Ovary (tissue), 7 donors: ENCODE measurements at regions not wholly inside any gene's neighbourhood (a gene's known extent, or its start where the extent isn't known, plus 50 kb on each side); places are given as distances from the start of the nearest gene placed in this dataset.

Experiments used
- DNase-seq, 5 donors: peaks; one replicate each; pipeline ENCODE4 v3.0.0-alpha.2; 2019 to 2020
- H3K27ac ChIP-seq, 2 donors: fragments of 200-600 bp; one replicate each; pipeline versions ENCODE4 v1.5.1 to v1.8.0; 2019 to 2022
- H3K27me3 ChIP-seq: fragments of 200-600 bp; one replicate; pipeline ENCODE4 v1.8.0; 2022
- H3K36me3 ChIP-seq: fragments of 200-600 bp; sonication (generic); one replicate; pipeline ENCODE4 v1.5.1; 2019
- H3K4me1 ChIP-seq: one replicate; pipeline ENCODE4 v1.8.1; 2013; ENCODE audit warnings: mild to moderate bottlenecking, moderate library complexity; ENCODE audit not compliant: insufficient read depth
- H3K4me3 ChIP-seq: fragments of 200-600 bp; sonication (generic); one replicate; pipeline ENCODE4 v1.5.1; 2017
- H3K9me3 ChIP-seq, 2 donors: fragments of 200-600 bp in 1 of 2; sonication (generic) in 1 of 2; one replicate each; pipeline versions ENCODE4 v1.5.1 to v1.8.1; 2013 to 2019; ENCODE audit warnings: mild to moderate bottlenecking in 1 of 2, moderate library complexity in 1 of 2
- CTCF ChIP-seq, 3 donors: fragments of 450-650 bp in 2 of 3; fragments of 200-600 bp in 1 of 3; IDR thresholded peaks; one replicate each; pipeline versions ENCODE4 v1.5.1 to v1.8.0; 2016 to 2022; ENCODE audit warnings: antibody characterized with exemption in 3 of 3, mild to moderate bottlenecking in 1 of 3
- EP300 ChIP-seq: sonication (generic); formaldehyde crosslinking; IDR thresholded peaks from one replicate; pipeline ENCODE4 v1.6.1; 2017; ENCODE audit warnings: antibody characterized with exemption
- POLR2A ChIP-seq: fragments of 450-650 bp; IDR thresholded peaks from one replicate; pipeline ENCODE4 v1.6.1; 2017; ENCODE audit warnings: antibody characterized with exemption, mild to moderate bottlenecking, moderate library complexity
- WGBS, 3 donors: extraction: QIAGEN DNeasy Blood & Tissue Kit in 1 of 3; methylation state at CpG; one replicate each; pipeline versions ENCODE4 v1.1.5 to v1.1.7; 2013 to 2017; 5-methylcytosine and 5-hydroxymethylcytosine counted together
- intact Hi-C, 4 donors: fragments of 100-400 bp; cut with DNase I; formaldehyde crosslinking; loops; one replicate each; pipeline versions ENCODE4 v1.11.0 to v1.15.1; 2022 to 2023
- donor health status: DM: no; HTN: no; CAD: no; lungs with moderate emphysema.
- donor health status: DM: no; HTN: no; CAD: no.
- donor health status: Bipolar disorder and iron deficiency.
- donor health status: DM: no; HTN: no; CAD: no.
- donor health status: DM: yes; HTN: yes; CAD: no.

- intact Hi-C loops, result no loop called here
- no peak overlapping the region for H3K27ac ChIP-seq
- H3K36me3 ChIP-seq, result no peaks in the 10 kb centered on the region
- DNase-seq, result no peak
- no peak overlapping the region for H3K4me3 ChIP-seq
- H3K9me3 ChIP-seq, result no peaks in the 10 kb centered on the region
- no peaks in the 10 kb centered on the region for H3K27me3 ChIP-seq
- H3K4me1 ChIP-seq, result no peaks in the 10 kb centered on the region
- no peak for TF ChIP-seq EP300
- TF ChIP-seq CTCF (IDR thresholded peaks at IDR 0.05), result no peak
- TF ChIP-seq POLR2A, result no peak
- WGBS, 3 donors, result 78 to 93% (median 85%) methylated on average over 1 of the region's 1 CpG
These were observed 92.5 kb upstream of the CPEB4 start for GRCh38 chr5:173795601-173796000.

- Histone ChIP-seq H3K4me1 (no peaks in the 10 kb centered on the region), H3K27me3 (no peaks in the 10 kb centered on the region), H3K9me3 (no peaks in the 10 kb centered on the region), H3K27ac (no peak overlapping the region), H3K36me3 (no peaks in the 10 kb centered on the region), H3K4me3 (no peak overlapping the region)
- intact Hi-C loops, result no loop called here
- TF ChIP-seq POLR2A (no peak), EP300 (no peak), CTCF (IDR thresholded peaks at IDR 0.05) (no peak)
- 53 to 57% (median 54%) methylated on average over 9 of the region's 9 CpGs for WGBS, 3 donors
- no peak for DNase-seq
These were observed 91.2 kb upstream of the CPEB4 start for GRCh38 chr5:173796721-173797495.

GRCh38 chr5:173798127-173798810 is 89.9 kb upstream of the CPEB4 start:
- no peaks in the 10 kb centered on the region for H3K4me1 ChIP-seq
- no peak overlapping the region for H3K27ac ChIP-seq
- TF ChIP-seq CTCF (IDR thresholded peaks at IDR 0.05) (no peak), EP300 (no peak), POLR2A (no peak)
- no peaks in the 10 kb centered on the region for H3K9me3 ChIP-seq
- no peaks in the 10 kb centered on the region for H3K27me3 ChIP-seq
- no peak overlapping the region for H3K4me3 ChIP-seq
- WGBS, 3 donors, result 88 to 91% (median 88%) methylated on average over 4 of the region's 4 CpGs
- intact Hi-C loops, result no loop called here
- DNase-seq, result no peak
- no peaks in the 10 kb centered on the region for H3K36me3 ChIP-seq

GRCh38 chr5:173800340-173800739 is 87.8 kb upstream of the CPEB4 start:
- Histone ChIP-seq H3K4me3 (no peak overlapping the region), H3K9me3 (no peaks in the 10 kb centered on the region), H3K27me3 (no peaks in the 10 kb centered on the region), H3K27ac (no peak overlapping the region), H3K36me3 (no peaks in the 10 kb centered on the region), H3K4me1 (no peaks in the 10 kb centered on the region)
- TF ChIP-seq EP300 (no peak), CTCF (IDR thresholded peaks at IDR 0.05) (no peak), POLR2A (no peak)
- DNase-seq, result no peak
- intact Hi-C loops, result no loop called here
- WGBS, 3 donors, result 36 to 52% (median 52%) methylated on average over 8 of the region's 8 CpGs
